GM12878 (cell line): ENCODE measurements at regions not wholly inside any gene's neighbourhood (a gene's known extent, or its start where the extent isn't known, plus 50 kb on each side); places are given as distances from the start of the nearest gene placed in this dataset.
A peak's percentile ranks its signal among the peaks of the same experiment; 100 is the strongest.

Experiments used
- BHLHE40 ChIP-seq, 2 experiments: fragments of 450-650 bp in 1 of 2; IDR thresholded peaks; 2 replicates each; pipeline ENCODE4 v1.6.1; 2011 to 2017; ENCODE audit warnings: low read depth in 2 of 2, borderline replicate concordance in 1 of 2, improper control_type of control experiment in 1 of 2, low read length in 1 of 2, mild to moderate bottlenecking in 1 of 2
- BMI1 ChIP-seq: fragments of 450-650 bp; IDR thresholded peaks from 2 replicates; pipeline ENCODE4 v1.6.1; 2016; ENCODE audit warnings: mild to moderate bottlenecking, moderate library complexity, borderline replicate concordance
- E2F8 ChIP-seq: fragments of 450-650 bp; IDR thresholded peaks from 2 replicates; pipeline ENCODE4 v1.6.1; 2018; ENCODE audit warnings: mild to moderate bottlenecking, low read depth, moderate library complexity; ENCODE audit not compliant: partially characterized antibody
- EED ChIP-seq: sonication (generic); IDR thresholded peaks from 2 replicates; pipeline ENCODE4 v1.6.1; 2016; ENCODE audit warnings: antibody characterized with exemption, low read depth
- EP300 ChIP-seq, 2 experiments: fragments of 150-350 bp in 1 of 2; IDR thresholded peaks; 2 replicates each; pipeline ENCODE4 v1.6.1; 2011 to 2012; ENCODE audit warnings: low read depth in 2 of 2, low read length in 2 of 2, borderline replicate concordance in 1 of 2, improper control_type of control experiment in 1 of 2, inconsistent platforms in 1 of 2; ENCODE audit not compliant: control insufficient read depth in 1 of 2
- ETV6 ChIP-seq, 2 experiments: fragments of 450-650 bp in 1 of 2; IDR thresholded peaks in 1 of 2; conservative IDR thresholded peaks in 1 of 2; 2 replicates each; pipeline ENCODE4 v1.6.1; 2014; ENCODE audit warnings: antibody characterized with exemption in 1 of 2, borderline replicate concordance in 1 of 2, low read depth in 1 of 2, mild to moderate bottlenecking in 1 of 2, moderate library complexity in 1 of 2
- FOXK2 ChIP-seq: fragments of 450-650 bp; IDR thresholded peaks from 2 replicates; pipeline ENCODE4 v1.6.1; 2017; ENCODE audit warnings: mild to moderate bottlenecking, moderate library complexity
- FOXM1 ChIP-seq: IDR thresholded peaks from 2 replicates; pipeline ENCODE4 v1.6.1; 2012; ENCODE audit warnings: low read depth, mild to moderate bottlenecking, inconsistent platforms, low read length, moderate library complexity
- IKZF1 ChIP-seq: fragments of 450-650 bp; conservative IDR thresholded peaks from 2 replicates; pipeline ENCODE4 v1.6.1; 2017; ENCODE audit warnings: antibody characterized with exemption, mild to moderate bottlenecking
- MEF2A ChIP-seq: IDR thresholded peaks from 2 replicates; pipeline ENCODE4 v1.6.1; 2011; ENCODE audit warnings: low read depth, mild to moderate bottlenecking, low read length, moderate library complexity; ENCODE audit not compliant: insufficient read depth
- MYB ChIP-seq: fragments of 150-350 bp; IDR thresholded peaks from 2 replicates; pipeline ENCODE4 v1.6.1; 2014; ENCODE audit warnings: mild to moderate bottlenecking, low read depth, low read length, borderline replicate concordance
- POLR2AphosphoS2 ChIP-seq: IDR thresholded peaks from 2 replicates; pipeline ENCODE4 v1.6.1; 2011; ENCODE audit warnings: low read depth, mild to moderate bottlenecking, low read length, improper control_type of control experiment, moderate library complexity
- RAD21 ChIP-seq: IDR thresholded peaks from 2 replicates; pipeline ENCODE4 v1.6.1; 2011; ENCODE audit warnings: mild to moderate bottlenecking, low read depth, low read length, moderate library complexity; ENCODE audit not compliant: insufficient read depth
- RAD51 ChIP-seq: fragments of 450-650 bp; IDR thresholded peaks from 2 replicates; pipeline ENCODE4 v1.6.1; 2016; ENCODE audit warnings: moderate library complexity, mild to moderate bottlenecking, inconsistent platforms
- SMARCA5 ChIP-seq: fragments of 450-650 bp; IDR thresholded peaks from 2 replicates; pipeline ENCODE4 v1.6.1; 2017; ENCODE audit warnings: mild to moderate bottlenecking
- TAF1 ChIP-seq: IDR thresholded peaks from 2 replicates; pipeline ENCODE4 v1.6.1; 2011; ENCODE audit warnings: mild to moderate bottlenecking, low read depth, low read length, borderline replicate concordance
- USF2 ChIP-seq: IDR thresholded peaks from 2 replicates; pipeline ENCODE4 v1.6.1; 2011; ENCODE audit warnings: low read depth, low read length, improper control_type of control experiment, borderline replicate concordance
- YBX1 ChIP-seq: fragments of 450-650 bp; IDR thresholded peaks from 2 replicates; pipeline ENCODE4 v1.6.1; 2016; ENCODE audit warnings: antibody characterized with exemption
- ZBTB40 ChIP-seq: fragments of 450-650 bp; IDR thresholded peaks from 2 replicates; pipeline ENCODE4 v1.6.1; 2016; ENCODE audit warnings: mild to moderate bottlenecking, moderate library complexity, borderline replicate concordance
- TF ChIP-seq, protein P1 (sequence below): fragments of 450-650 bp; IDR thresholded peaks from 2 replicates; pipeline ENCODE4 v1.6.1; 2017; ENCODE audit warnings: borderline replicate concordance

DNA sequence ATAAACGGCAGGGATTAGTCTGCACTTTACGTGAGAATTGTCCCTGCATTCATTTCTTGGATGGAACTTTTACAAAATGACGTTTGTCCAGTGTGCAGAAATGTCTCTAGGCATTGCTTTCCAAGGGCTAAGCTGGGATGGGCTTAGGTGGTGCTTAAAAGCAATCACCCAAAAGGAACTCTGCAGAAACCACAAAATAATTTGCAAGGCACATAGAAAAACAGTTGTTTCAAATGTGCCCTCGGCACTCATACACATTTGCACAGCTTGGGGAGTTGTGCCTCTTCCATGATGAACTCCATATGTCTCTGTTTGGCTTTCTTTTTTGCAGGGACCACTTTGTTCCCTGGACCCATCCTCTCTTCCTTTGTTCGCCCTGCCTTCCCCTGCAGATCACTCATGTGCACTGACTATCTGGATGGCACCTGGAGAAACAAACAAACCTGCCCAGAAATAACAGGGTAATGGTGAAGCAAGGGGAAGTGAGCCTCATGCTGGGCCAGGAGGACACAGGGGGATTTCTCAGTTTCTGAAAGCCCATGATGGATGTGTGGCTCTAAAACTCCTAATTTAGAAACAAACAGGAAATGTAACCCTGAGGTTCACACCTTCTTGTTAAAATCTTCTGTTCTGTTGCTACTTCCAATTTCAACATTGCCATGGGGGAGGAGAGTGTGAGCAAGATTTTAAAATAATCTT lies 150.2 kb downstream of the SNX19 start (continued):
- no peak for TF ChIP-seq POLR2AphosphoS2
- peak; percentile 95 for TF ChIP-seq MEF2A
- TF ChIP-seq FOXK2 = no peak
- TF ChIP-seq, protein P1, sequence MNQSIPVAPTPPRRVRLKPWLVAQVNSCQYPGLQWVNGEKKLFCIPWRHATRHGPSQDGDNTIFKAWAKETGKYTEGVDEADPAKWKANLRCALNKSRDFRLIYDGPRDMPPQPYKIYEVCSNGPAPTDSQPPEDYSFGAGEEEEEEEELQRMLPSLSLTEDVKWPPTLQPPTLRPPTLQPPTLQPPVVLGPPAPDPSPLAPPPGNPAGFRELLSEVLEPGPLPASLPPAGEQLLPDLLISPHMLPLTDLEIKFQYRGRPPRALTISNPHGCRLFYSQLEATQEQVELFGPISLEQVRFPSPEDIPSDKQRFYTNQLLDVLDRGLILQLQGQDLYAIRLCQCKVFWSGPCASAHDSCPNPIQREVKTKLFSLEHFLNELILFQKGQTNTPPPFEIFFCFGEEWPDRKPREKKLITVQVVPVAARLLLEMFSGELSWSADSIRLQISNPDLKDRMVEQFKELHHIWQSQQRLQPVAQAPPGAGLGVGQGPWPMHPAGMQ = no peak
- no peak for TF ChIP-seq RAD21
- peak; percentile 70 for TF ChIP-seq EED
- peak; percentile 87 for TF ChIP-seq BMI1
- peak; percentile 72 to 75 for TF ChIP-seq BHLHE40 (IDR thresholded peaks at IDR 0.05; ENCODE audit: borderline replicate concordance in 1 of 2, low read depth in 2 of 2, low read length in 1 of 2)
- TF ChIP-seq ETV6 (conservative IDR thresholded peaks at IDR 0.05 in 1 of 2, IDR thresholded peaks at IDR 0.05 in 1 of 2; ENCODE audit: borderline replicate concordance in 1 of 2, low read depth in 1 of 2) = peak in 1 of 2 experiments; percentile 70; a peak in 2 of 4 replicates
- TF ChIP-seq RAD51 = peak; percentile 23; the same call in 1 of the 2 replicates
- TF ChIP-seq EP300 (IDR thresholded peaks at IDR 0.05; ENCODE audit: borderline replicate concordance in 1 of 2, control insufficient read depth in 1 of 2, low read depth in 2 of 2, low read length in 2 of 2) = peak; percentile 97 to 99
- TF ChIP-seq USF2 = no peak
- no peak for TF ChIP-seq E2F8
- no peak for TF ChIP-seq ZBTB40
- TF ChIP-seq FOXM1 = peak; percentile 62; the same call in 1 of the 2 replicates
- TF ChIP-seq YBX1 = no peak
- TF ChIP-seq TAF1 = no peak
- TF ChIP-seq MYB = peak; percentile 47; the same call in 1 of the 2 replicates
- TF ChIP-seq SMARCA5 = no peak
- TF ChIP-seq IKZF1 = peak; percentile 97
